Myocyte (in vitro differentiated cells): ENCODE measurements at regions not wholly inside any gene's neighbourhood (a gene's known extent, or its start where the extent isn't known, plus 50 kb on each side); places are given as distances from the start of the nearest gene placed in this dataset.
"Not testable (repeated sequence)": the region's sequence is repeated elsewhere in the genome, so short reads cannot be mapped to it uniquely, and the experiment has no call there.

Experiments used
- DNase-seq: peaks from one replicate; pipeline ENCODE4 v3.0.0-alpha.2; 2012; ENCODE audit warnings: low read depth

DNA sequence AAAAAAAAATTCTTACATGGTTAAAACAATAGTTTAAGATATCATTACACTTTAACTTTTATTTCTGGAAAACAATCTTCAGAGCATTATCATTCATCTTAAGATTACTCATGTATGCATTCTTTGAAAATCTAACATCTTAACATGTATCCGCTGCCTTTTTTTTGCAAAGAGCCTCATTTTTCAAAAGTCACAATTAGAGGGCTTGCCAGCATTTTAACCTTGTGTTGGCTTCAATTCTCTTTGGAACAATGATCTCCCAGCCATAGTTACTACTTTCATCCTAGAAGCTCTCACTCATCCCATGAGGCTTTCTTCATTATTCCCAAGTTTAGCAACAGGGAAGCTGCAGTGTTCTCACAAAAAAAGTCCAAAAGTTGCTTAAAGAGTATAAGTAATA, 330.8 kb downstream of the BCKDHB start:
- no peak for DNase-seq

DNA sequence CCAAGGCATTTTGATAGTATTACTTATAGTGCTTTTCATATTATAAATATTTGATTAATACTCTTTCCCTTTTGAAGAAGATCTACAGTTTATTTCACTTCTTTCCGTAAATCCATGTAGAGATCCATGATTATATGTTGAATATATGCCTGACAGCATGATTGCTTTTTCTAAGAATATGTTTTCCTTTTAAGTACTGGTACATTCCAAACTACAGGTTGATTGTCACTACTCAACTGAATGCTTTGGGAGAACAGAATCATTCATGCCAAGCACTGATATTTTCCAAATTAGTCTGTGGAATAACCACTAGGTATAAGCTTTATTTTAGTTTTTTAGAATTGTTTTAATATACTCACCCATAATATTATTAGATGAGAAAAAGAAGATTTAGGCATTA, 330.2 kb downstream of the BCKDHB start:
- no peak for DNase-seq

DNA sequence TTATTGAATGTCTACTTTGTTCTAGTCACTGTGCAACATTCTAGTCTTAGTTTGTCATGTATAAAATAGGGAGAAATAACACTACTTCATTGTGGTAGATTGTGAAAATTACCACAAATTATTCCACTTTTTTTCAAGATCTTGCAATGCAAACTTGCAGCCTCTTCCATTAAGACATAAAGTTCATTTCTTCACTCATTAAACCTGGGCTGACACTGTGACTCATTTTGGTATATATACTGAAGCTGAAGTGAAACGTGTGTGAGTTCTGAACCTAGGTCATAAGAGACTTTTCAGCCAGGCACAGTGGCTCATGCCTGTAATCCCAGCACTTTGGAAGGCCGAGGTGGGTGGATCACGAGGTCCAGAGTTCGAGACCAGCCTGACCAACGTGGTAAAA, 329.0 kb downstream of the BCKDHB start:
- DNase-seq: no peak

DNA sequence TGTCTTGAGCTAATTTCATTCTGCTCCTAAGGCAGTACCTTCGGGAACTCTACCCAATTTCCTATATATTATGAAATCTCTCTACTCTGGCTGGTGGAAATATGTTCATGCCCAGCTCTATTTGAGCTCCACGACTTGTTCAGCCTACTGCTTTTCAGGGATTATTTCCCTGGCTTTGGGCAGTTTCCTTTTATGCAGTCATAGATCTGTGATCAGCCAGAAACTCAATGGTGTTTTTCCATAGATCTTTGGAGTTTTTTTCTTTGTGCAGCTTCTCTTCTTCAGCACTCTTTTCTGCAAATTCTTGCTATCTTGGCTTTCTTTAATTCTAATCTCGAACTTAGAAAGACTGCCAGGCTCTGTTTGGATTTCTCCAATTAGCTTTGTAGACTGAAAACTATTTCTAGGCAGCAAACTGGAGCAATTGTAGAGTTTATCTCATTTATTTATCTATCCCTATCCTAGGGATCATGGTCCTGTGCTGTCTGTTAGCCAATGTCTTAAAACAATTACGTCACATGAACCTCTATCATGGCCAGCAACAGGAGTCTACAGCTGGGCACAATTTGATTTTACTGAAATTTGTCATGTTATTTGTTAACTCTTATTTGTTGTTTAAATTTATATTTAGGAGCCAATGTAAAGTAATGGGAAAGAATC, 328.4 kb downstream of the BCKDHB start:
- DNase-seq: no peak

DNA sequence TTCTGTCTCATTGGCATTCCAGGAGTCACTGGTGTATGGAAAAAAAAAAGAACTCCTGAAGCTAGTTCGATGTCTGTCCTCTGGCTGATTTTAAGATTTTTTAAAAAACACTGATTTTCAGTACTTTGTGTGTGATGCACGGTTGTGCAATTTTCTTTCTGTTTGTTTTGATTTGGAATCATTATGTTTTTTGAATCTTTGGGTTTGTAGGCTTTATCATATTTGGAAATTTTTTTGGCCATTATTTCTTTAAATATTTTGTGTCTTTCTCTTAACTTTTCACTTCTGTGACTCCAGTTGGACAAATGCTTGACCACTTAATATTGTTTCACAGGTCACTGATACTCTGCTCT, 327.2 kb downstream of the BCKDHB start:
- no peak for DNase-seq

DNA sequence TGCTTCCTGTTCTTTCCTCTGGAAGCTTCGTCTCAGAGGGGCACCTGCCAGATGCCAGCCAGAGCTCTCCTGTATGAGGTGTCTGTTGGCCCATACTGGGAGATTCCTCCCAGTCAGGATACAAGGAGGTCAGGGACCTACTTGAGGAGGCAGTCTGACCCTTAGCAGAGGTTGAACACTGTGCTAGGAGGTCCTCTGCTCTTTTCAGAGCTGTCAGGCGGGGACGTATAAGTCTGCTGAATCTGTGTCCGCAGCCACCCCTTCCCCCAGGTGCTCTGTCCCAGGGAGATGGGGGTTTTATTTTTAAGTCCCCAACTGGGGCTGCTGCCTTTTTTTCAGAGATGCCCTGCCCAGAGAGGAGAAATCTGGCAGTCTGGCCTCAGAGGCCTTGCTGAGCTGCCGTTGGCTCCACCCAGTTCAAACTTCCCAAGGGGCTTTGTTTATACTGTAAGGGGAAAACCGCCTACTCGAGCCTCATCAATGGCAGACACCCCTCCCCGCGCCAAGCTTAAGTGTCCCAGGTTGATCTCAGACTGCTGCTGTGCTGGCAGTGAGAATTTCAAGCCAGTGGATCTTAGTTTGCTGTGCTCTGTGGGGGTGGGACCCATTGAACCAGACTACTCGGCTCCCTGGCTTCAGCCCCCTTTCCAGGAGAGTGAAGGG, 326.7 kb downstream of the BCKDHB start:
- no peak for DNase-seq

DNA sequence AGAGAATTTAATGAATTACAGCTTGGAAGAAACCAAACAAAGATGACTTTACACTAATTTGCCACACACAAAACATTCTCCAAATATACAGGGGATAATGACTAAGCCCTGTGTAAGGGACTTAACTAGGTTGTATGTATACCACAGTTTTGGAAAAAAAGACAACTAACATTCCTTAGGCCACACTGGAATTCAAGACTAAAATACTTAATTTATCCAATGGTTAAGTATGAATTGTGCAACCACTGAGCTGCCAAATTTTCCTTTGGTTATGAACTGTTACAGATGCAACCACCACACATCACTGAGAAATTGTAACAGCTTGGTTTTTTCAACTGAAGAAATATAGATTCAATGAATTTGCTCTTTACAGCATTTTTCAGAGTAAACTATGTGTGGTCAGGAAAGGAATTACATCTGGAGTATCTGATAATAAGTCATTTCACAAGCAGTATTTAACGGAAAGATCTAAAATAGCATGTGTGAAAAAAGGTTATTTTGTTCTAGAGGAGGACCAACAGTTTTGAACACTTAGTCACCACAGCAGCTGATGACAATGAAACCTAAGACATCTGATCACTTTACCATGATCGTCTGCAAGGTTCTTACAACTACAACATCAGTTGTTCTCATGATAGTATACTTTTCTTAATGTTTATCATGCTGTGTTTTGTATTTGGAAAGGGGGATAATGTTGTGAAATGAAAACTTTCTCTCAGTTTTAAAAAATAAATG, 318.8 kb downstream of the BCKDHB start:
- peak; percentile 67 for DNase-seq

DNA sequence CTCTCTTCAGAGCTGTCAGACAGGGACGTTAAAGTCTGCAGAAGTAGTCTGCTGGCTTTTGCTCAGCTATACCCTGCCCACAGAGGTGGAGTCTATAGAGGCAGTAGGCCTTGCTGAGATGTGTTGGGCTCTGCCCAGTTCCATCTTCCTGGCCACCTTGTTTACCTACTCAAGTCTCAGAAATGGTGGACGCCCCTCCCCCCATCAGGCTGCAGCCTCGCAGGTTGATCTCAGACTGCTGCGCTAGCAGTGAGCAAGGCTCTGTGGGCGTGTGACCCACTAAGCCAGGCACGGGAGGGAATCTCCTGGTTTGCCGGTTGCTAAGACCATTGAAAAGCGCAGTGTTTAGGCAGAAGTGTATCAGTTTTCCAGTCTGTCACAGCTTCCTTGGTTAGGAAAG, 305.0 kb downstream of the BCKDHB start:
- no peak for DNase-seq

DNA sequence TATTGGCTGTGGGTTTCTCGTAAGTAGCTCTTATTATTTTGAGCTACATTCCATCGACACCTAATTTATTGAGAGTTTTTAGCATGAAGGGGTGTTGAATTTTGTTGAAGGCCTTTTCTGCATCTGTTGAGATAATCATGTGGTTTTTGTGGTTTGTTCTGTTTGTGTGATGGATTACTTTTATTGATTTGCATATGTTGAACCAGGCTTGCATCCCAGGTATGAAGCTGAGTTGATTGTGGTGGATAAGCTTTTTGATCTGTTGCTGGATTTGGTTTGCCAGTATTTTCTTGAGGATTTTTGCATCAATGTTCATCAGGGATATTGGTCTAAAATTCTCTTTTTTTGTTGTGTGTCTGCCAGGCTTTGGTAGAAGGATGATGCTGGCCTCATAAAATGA, 301.5 kb downstream of the BCKDHB start:
- not testable (repeated sequence) for DNase-seq

DNA sequence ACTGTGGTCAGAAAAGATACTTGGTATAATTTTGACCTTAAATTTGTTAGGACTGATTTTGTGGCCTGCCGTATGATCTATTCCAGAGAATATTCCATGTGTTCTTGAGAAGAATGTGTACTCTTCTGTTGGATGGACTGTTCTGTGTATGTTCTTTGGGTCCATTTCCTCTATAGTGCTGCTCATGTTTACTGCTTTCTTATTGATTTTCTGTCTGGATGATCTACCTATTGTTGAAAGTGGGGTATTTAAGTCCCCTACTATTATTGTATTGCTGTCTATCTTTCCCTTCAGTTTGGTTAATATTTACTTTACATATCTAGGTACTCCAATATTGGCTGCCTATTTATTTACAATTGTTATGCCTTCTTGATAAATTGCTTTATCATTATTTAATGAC, 298.4 kb downstream of the BCKDHB start:
- DNase-seq: no peak

DNA sequence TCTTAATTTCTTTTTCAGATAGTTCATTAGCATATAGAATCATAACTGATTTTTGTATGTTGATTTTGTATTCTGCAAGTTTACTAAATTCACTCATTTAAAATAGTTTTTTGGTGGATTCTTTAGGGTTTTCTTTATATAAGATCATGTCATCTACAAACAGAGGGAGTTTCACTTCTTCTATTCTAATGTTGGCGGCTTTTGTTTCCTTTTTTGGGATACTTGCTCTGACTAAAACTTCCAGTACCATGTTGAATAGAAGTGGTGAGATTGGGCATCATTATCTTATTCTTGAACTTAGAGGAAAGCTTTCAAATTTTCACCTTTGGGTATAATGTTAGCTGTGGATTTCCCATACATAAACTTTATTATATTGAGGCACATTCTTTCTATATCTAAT, 296.9 kb downstream of the BCKDHB start:
- no peak for DNase-seq

DNA sequence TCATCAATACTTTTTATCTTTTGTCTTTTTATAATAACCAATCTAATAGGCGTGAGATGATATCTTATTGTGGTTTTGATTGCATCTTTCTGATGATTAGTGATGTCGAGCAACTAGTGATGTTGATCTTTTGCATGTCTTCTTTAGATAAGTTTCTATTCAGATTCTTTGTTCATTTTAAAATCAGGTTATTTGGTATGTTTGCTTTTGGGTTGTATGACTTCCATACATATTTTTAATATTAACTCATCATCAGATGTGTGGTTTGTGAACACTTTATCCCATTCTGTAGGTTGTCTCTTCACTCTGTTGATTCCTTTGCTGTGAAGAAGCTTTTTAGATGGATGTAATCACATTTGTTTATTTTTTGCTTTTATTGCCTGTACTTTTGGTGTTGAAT, 295.8 kb downstream of the BCKDHB start:
- no peak for DNase-seq
